Peyer's patch (tissue), 4 donors: ENCODE measurements at regions not wholly inside any gene's neighbourhood (a gene's known extent, or its start where the extent isn't known, plus 50 kb on each side); places are given as distances from the start of the nearest gene placed in this dataset.

ENCODE experiments used
- CTCF ChIP-seq, 6 experiments: fragments of 450-650 bp in 4 of 6; fragments of 200-600 bp in 2 of 6; sonication (generic) in 1 of 6; IDR thresholded peaks; one replicate each; pipeline ENCODE4 v1.5.1; 2017 to 2019; ENCODE audit warnings: antibody characterized with exemption in 6 of 6, mild to moderate bottlenecking in 3 of 6, moderate library complexity in 1 of 6
- POLR2A ChIP-seq, 2 donors: fragments of 450-650 bp; IDR thresholded peaks; one replicate each; pipeline ENCODE4 v1.5.1; 2017; ENCODE audit warnings: antibody characterized with exemption in 2 of 2, mild to moderate bottlenecking in 2 of 2, moderate library complexity in 2 of 2

GRCh38 chr2:43074592-43075053, 151.8 kb downstream of the ZFP36L2 start:
- TF ChIP-seq CTCF (IDR thresholded peaks at IDR 0.05) (no peak), POLR2A (IDR thresholded peaks at IDR 0.05) (no peak)
